MG63 (cell line): ENCODE measurements at regions not wholly inside any gene's neighbourhood (a gene's known extent, or its start where the extent isn't known, plus 50 kb on each side); places are given as distances from the start of the nearest gene placed in this dataset.

Experiments
- DNase-seq: peaks from one replicate; pipeline ENCODE4 v3.0.0-alpha.2; 2020
- H3K27me3 ChIP-seq: fragments of 250-450 bp; sonication (Bioruptor Pico); 2 replicates; pipeline ENCODE4 v1.5.1; 2020; ENCODE audit warnings: mild to moderate bottlenecking, moderate library complexity
- H3K36me3 ChIP-seq: fragments of 250-450 bp; sonication (Bioruptor Pico); 2 replicates; pipeline ENCODE4 v1.5.1; 2020; ENCODE audit warnings: mild to moderate bottlenecking, moderate library complexity
- H3K4me3 ChIP-seq: fragments of 250-450 bp; sonication (Bioruptor Pico); 2 replicates; pipeline ENCODE4 v1.5.1; 2020; ENCODE audit warnings: mild to moderate bottlenecking, moderate library complexity
- H3K9me3 ChIP-seq: fragments of 250-450 bp; sonication (Bioruptor Pico); 2 replicates; pipeline ENCODE4 v1.5.1; 2020; ENCODE audit warnings: mild to moderate bottlenecking, moderate library complexity

DNA sequence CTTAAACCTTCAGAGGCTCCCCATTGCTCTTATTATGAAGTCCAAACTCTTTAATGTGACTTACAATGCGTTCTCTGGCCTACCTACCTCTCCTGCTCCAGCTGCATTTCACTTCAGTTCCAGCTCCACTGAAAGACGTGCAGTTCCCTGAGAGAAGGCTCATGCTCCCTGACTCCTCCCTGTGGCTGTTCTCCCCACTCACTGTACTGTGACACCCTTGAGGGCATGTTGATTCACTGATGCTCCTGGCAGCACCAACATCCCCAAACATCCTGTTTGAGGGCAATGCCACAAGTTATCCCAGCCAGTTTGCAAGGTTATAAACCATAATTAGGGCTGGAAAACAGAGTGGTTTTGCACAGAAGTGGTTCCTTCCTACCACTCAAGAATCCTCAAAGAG lies 111.2 kb downstream of the LSM5 start:
- Histone ChIP-seq H3K4me3 (no peak overlapping the region), H3K9me3 (no peaks in the 10 kb centered on the region), H3K27me3 (peaks cover 5% of the 10 kb centered on the region; the same call in 1 of the 2 replicates), H3K36me3 (no peaks in the 10 kb centered on the region)
- no peak for DNase-seq

DNA sequence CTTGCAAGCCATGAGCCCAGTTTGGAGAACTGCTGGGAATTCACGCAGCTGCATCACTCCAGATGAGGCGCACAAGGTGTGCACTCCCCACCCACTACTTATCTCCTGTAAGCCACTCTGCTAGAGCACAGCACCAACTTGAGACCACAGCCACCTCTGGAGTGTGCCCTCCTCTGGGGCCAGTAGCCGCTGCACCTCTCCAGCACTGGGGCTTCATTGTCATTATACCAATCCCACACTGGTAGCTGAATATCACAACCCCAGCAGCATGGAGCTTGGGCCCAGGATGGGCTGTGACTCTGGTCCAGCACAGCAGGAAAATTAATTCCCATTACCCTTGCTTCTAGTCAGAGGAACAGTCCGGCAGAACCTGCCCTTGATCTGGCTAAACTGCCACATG lies 125.6 kb downstream of the LSM5 start:
- Histone ChIP-seq H3K9me3 (no peaks in the 10 kb centered on the region; the same call in 1 of the 2 replicates), H3K27me3 (peaks cover 2% of the 10 kb centered on the region; the same call in 1 of the 2 replicates), H3K36me3 (no peaks in the 10 kb centered on the region), H3K4me3 (no peak overlapping the region)
- no peak for DNase-seq

DNA sequence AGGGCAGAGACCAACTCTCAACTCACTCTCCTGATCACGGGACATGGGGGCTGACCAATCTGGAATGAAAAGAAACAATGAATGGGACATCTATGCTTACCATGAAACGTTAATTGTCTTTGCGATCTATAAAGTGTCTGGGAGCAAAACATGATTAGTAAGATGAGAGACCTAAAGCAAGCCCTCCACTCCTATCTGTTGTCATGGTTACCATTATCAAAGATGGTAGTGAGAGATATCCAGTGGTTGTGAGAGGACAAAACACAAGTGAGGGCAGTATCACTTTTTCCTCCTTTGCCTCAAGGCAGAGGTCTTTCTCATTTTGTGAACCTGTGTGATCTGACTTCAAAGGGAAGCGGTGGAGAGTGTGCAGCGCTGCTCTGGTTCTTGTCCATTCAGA lies 130.1 kb downstream of the LSM5 start:
- no peak for DNase-seq
- H3K36me3 ChIP-seq, result no peaks in the 10 kb centered on the region
- H3K27me3 ChIP-seq, result peaks cover 10% of the 10 kb centered on the region; the same call in 1 of the 2 replicates
- no peaks in the 10 kb centered on the region for H3K9me3 ChIP-seq
- no peak overlapping the region for H3K4me3 ChIP-seq

DNA sequence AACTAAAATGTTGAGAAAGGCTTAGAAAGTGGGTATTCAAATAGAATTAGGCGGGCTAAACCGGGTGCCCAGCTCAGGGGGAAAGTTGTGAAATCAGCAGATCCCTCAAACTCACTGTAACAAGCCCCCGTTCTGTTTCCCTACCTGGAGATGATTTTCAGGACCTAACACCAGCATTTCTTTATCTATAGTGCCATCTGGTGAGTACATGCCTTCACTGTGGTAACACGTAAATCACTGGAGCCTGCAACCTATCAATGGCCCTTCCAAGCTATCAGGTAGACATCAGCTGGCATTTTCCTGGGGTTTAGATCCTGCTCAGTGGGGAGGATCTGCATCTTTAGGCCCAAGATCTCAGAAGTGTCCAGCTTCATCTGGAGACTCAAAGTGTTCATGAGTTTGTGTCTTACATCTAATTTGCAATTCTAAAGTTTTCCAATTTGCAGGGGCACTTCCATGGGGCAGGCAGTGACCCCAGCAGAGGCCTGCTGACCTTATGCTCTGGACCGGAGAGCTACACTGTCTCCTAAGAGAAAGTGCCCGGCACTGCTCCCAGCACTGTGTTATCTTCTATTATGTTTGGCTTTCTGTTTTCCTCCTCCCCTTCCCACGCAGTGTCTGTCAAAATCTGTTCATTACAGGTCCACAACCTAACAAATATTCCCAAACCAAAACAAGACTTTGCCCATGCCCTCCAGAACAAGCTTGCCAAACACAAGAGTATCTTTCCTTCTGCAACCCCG lies 132.5 kb downstream of the LSM5 start:
- no peak for DNase-seq
- H3K9me3 ChIP-seq, result no peaks in the 10 kb centered on the region
- peaks cover 16% of the 10 kb centered on the region; the same call in 1 of the 2 replicates for H3K27me3 ChIP-seq
- H3K4me3 ChIP-seq, result no peak overlapping the region
- no peaks in the 10 kb centered on the region for H3K36me3 ChIP-seq

DNA sequence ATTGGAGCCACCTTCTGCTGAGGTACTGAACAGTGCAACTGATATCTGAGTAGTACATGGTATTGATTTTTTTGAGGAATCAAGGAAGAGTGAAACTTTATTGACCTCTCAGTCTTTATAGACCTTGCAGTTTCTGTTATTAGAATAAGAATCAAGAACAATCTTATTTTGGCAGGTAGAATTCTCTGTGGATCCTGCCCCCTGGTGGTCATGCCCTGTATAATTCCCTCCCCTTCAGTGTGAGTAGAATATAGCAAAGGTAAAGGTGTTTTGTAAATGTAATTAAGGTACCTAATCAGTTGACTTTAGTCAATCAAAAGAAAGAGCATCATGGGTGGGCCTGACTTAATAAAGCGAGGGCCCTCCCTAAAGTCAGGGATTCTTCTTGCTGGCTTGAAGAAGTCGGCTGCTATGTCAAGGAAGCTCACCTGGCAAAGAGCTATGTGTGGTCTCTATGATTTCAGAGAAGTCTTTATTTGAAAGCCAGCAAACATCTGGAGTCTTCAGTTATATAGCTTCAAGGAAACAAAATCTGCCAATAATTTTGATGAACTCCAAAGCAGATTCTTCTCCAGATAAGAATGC lies 142.8 kb downstream of the LSM5 start:
- no peaks in the 10 kb centered on the region for H3K9me3 ChIP-seq
- DNase-seq, result no peak

DNA sequence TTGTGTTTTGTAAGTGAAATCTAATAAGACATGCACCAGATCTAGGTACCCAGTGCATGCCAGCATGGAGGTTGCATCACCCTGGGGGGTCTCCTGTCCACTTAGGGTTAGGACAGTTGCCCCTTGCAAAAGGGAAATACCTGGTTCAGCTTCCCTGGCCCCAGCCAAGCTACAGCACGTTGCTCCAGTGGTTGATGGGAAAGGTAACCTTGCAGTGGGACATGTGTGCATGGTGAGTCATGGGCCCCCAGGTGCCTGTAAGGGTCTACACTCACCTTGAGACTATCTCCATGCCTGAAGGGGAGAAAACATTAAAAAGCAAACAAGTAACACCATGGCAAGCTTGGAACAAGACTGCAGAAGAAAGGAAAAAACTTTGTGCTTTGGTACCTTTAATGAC lies 143.9 kb downstream of the LSM5 start:
- no peaks in the 10 kb centered on the region for H3K9me3 ChIP-seq
- no peaks in the 10 kb centered on the region for H3K27me3 ChIP-seq
- no peaks in the 10 kb centered on the region for H3K36me3 ChIP-seq
- no peak overlapping the region for H3K4me3 ChIP-seq
- no peak for DNase-seq

More for the DNA sequence above, 142.8 kb downstream of the LSM5 start:
- Histone ChIP-seq H3K36me3 (no peaks in the 10 kb centered on the region), H3K27me3 (no peaks in the 10 kb centered on the region), H3K4me3 (no peak overlapping the region)

DNA sequence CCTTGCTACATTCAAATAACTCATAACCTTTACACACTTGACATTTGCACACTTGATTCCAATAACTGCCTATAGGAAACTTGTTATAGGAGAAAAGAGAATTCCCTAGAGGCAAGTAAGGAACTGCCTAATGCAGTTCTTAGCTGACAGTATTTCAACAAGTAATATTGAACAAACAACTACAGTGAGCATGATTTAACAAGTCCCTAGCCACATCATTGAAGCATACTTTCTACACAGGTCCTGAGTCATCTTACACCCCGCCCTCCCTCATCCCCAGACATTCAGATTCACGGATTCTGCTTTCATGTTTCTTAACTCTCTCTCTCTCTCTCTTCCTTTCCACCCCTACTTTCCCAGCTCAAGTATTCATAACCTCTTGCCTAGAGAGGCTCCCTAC lies 153.5 kb downstream of the LSM5 start:
- no peak for DNase-seq
- Histone ChIP-seq H3K4me3 (no peak overlapping the region), H3K36me3 (no peaks in the 10 kb centered on the region), H3K9me3 (no peaks in the 10 kb centered on the region; the same call in 1 of the 2 replicates), H3K27me3 (no peaks in the 10 kb centered on the region)

DNA sequence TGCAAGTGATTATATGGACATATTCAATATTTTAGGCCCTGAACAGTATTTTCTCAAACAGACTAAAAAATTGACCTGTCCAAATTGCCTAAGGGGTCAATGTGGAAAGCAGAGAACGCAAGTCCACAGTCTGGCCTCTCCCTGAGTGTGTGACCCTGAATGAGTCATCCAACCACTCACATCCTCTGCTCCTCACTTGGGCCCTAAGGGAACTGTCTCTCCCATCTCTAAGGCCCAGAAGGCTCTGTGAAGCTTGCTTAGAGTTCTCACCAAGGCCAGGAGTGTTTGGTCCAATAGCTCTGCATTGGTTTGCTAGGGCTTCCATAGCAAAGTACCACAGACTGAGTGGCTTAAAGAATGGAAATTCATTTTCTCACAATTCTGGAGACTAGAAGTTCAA lies 155.1 kb downstream of the LSM5 start:
- Histone ChIP-seq H3K4me3 (no peak overlapping the region), H3K9me3 (no peaks in the 10 kb centered on the region; the same call in 1 of the 2 replicates)
- peak; percentile 7 for DNase-seq

DNA sequence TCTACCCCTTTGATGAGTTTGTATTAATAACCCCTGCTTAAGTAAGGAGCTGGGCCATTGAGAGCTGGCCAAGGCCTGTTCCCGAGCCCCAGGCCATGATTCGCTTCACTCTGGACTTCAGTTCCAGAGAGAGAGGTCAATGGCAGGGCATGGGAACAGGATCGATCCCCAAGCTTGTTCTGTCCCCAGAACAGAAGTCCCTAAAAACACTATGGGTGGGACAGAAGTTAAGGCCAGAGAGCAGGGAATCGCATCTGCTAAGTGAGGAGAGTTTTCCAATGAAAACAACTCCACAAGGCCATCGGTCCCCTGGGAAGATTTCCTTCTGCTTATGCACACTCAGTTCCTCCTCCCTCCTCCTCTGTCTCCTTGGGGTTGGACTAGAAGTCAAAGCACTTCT lies 159.6 kb downstream of the LSM5 start:
- no peak for DNase-seq
- Histone ChIP-seq H3K9me3 (no peaks in the 10 kb centered on the region; the same call in 1 of the 2 replicates), H3K36me3 (no peaks in the 10 kb centered on the region), H3K27me3 (no peaks in the 10 kb centered on the region), H3K4me3 (no peak overlapping the region)

More for the DNA sequence above, 155.1 kb downstream of the LSM5 start:
- no peaks in the 10 kb centered on the region for H3K27me3 ChIP-seq
- no peaks in the 10 kb centered on the region for H3K36me3 ChIP-seq

DNA sequence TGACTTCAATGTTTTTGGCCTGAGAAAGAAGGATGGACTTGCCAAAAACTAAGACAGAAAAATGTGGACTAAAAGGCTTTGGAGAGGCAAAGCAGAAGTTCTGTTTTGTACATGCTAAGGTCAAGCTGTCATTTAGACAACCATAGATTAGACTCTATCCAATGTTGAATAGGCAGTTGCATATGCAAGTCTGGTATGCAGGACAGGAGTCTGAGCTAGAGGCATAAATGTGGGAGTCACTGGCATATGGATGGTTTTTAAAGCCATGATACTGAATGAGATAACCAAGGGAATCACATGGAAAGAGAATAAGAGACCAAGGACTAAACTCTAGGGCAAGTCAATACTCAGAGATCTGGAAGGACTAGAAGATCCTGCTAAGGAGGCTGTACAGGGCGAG lies 164.1 kb downstream of the LSM5 start:
- no peaks in the 10 kb centered on the region for H3K9me3 ChIP-seq
- H3K36me3 ChIP-seq, result no peaks in the 10 kb centered on the region
- DNase-seq, result no peak
- H3K4me3 ChIP-seq, result no peak overlapping the region
- no peaks in the 10 kb centered on the region for H3K27me3 ChIP-seq

DNA sequence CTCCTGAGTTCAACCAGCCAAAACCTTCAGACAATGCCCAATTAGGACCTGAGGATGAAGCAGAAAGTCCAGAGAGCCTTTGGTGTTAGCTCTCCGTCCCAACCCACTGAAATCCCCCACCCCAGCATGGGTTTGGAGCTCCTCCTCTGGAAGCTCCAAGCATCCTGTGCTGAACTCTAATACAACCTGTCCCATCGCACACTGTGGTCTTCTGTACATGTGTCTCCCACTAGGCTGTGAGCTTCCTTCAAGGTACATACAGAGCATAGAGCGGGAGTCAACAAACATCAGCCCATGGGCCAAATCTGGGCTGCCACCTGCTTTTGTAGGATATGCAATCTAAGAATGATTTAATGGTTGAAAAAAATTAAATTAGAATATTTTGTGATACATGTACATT lies 166.5 kb downstream of the LSM5 start:
- Histone ChIP-seq H3K36me3 (no peaks in the 10 kb centered on the region), H3K27me3 (no peaks in the 10 kb centered on the region), H3K9me3 (no peaks in the 10 kb centered on the region), H3K4me3 (no peak overlapping the region)
- DNase-seq, result no peak

DNA sequence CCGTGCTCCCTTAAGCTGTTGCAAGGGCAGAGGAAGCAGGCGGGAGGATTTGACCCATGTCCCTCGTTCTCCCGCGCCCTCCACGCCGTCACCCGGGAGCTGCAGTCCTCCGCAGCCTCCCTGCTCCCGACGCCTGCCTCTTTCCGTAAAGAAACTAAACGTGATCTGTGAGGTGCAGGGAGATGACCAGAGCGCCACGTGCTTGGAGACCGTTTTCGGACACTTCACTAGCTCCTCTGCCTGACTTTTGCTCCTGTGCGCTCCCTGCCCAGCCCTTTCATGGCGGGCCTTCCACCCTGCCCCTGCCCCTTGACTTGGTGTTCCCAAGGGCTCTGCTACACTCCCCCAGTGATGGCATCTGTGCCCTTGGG lies 171.2 kb downstream of the LSM5 start:
- no peak overlapping the region for H3K4me3 ChIP-seq
- H3K27me3 ChIP-seq, result no peaks in the 10 kb centered on the region

DNA sequence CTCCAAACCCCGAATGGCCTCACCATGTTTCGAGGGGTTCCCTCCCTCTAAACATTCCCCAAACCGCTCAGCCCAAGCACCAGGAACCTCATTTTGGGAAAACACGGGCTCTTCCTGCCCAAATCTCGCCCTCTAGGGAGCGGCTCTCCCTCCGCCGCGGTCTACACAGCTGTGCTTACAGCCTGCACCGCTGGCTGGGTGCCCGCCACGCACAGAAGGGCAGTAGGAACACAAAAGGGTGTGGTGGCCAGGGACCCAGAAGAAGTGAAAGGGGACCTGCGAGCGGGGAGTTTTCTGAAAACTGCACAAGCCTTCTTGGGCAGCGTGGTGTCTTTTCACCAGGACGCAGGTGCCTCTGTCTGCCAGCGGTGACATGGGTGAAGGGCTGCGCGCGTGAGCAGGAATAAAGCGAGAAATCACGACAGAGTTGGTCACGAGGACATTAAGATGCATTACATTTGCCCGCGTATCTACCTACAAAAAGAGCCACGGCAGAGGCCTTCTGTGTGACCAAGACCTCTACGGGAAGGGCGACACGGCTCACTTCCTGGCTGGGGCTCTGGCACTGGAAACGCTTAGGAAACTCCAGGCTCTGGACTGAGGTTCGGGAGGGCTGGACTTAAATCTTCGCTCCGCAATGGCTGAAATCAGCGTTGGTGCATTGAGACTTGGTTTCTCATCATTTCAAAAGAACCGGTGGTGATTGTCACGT lies 171.7 kb downstream of the LSM5 start:
- DNase-seq, result no peak
- Histone ChIP-seq H3K36me3 (no peaks in the 10 kb centered on the region), H3K9me3 (no peaks in the 10 kb centered on the region), H3K27me3 (no peaks in the 10 kb centered on the region), H3K4me3 (no peak overlapping the region)

More for the DNA sequence above, 171.2 kb downstream of the LSM5 start:
- no peak for DNase-seq
- Histone ChIP-seq H3K9me3 (no peaks in the 10 kb centered on the region), H3K36me3 (no peaks in the 10 kb centered on the region)

DNA sequence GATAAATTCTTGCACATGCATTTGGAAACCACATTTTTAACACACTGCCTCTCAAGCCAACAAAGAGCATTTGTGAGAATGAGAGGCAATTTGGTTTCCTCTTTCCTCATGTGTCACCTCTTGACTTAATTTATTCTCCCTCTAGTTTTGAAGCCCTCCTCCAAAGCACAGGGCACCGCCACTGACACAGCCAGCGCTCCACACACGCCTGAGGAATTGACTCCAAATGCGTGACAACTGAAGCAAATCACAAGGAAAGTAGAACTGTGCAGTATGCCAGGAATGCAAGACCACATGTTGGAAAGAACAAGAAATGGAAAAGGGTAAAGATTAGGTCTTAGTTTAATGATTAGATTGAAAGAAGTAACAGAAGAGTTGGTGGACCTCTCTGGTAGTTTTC lies 173.3 kb downstream of the LSM5 start:
- Histone ChIP-seq H3K36me3 (no peaks in the 10 kb centered on the region), H3K4me3 (no peak overlapping the region), H3K27me3 (no peaks in the 10 kb centered on the region), H3K9me3 (no peaks in the 10 kb centered on the region)
- no peak for DNase-seq

DNA sequence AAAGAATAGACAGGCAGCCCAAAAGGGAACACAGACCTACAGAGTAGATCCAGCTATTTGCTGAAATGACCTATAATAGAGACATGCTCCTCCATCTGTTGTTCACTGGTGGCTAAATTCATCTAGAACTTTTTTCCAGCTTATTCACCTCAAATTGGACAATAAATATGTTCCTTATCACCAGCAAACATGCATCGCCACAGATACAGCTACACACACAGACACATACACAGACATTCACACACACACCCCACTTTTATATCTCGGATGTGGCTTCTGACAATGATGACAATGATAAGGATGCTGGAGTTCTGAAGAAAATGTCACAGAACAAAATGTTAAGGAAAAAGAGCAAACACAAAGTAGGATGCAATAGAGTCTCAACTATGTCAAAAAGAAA lies 175.4 kb downstream of the LSM5 start:
- H3K27me3 ChIP-seq, result no peaks in the 10 kb centered on the region
- no peak overlapping the region for H3K4me3 ChIP-seq
- H3K36me3 ChIP-seq, result no peaks in the 10 kb centered on the region
- no peak for DNase-seq
- no peaks in the 10 kb centered on the region for H3K9me3 ChIP-seq

DNA sequence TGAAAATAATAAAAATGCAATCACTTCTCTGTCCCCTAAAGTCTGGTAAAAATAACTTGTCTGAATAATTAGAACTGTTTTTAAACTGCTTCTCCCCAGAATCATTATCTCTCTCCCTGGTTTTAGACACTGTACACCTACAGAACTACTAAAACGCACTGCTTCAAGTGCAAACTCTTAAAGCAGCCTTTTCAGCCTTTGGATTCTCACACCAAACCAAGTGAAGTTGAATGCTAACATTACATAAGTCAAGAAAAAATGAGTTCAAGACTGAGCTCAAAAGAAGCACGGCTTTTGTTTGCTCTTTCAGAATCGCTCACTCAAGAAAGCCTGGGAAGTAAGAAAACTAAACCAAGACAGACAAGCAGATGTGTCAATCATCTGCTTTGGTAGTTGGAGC lies 188.8 kb downstream of the LSM5 start:
- H3K9me3 ChIP-seq, result no peaks in the 10 kb centered on the region
- H3K4me3 ChIP-seq, result no peak overlapping the region
- peaks cover 31% of the 10 kb centered on the region for H3K27me3 ChIP-seq
- DNase-seq, result no peak
- H3K36me3 ChIP-seq, result no peaks in the 10 kb centered on the region

DNA sequence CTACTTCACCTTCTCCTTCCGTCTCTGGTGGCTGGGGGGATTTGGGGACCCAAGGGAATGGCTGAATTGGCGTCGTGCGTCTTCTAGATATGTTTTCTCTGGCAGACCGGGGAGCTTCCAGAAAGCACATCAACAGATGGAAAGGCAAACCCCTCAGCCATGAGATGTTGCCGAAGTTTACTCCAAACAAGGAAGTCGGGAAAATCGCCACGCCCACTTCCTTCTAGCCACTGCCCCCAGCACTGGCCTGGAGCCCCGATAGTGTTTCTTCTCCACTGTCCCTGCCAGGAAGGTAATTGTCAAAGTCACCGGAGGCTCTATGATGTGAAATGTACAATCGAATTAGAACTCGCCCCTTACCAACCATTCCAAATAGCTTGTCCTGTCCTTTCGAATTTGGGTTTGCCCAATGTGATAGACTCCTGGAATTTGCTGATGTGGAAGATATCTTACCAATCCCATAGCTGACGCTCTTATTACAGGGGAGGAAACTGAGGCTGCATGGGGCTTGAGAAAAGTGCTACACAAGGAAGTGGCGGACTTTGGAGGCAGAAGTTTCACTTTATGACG lies 191.0 kb downstream of the LSM5 start:
- no peak for DNase-seq
- H3K9me3 ChIP-seq, result no peaks in the 10 kb centered on the region
- no peaks in the 10 kb centered on the region for H3K36me3 ChIP-seq
- peaks cover 31% of the 10 kb centered on the region for H3K27me3 ChIP-seq
- H3K4me3 ChIP-seq, result peak overlapping the region; percentile 43
